ENCODE measurements at regions not wholly inside any gene's neighbourhood (a gene's known extent, or its start where the extent isn't known, plus 50 kb on each side); places are given as distances from the start of the nearest gene placed in this dataset.

GRCh38 chr1:56197946-56198345 lies 381.4 kb downstream of the PLPP3 start:
- WGBS, 5 donors: 70 to 100% (median 97%) methylated on average over 2 of the region's 2 CpGs
- no peaks in the 10 kb centered on the region for H3K9me3 ChIP-seq
- H3K36me3 ChIP-seq: no peaks in the 10 kb centered on the region
- no peak for TF ChIP-seq POLR2A (IDR thresholded peaks at IDR 0.05)
- no peak overlapping the region for H3K27ac ChIP-seq
- no peak for DNase-seq
- intact Hi-C loops (cut with DNase I; ENCODE audit: low total_unique reads): no loop called here
- no peaks in the 10 kb centered on the region for H3K27me3 ChIP-seq (replicated peaks in 1 of 7)
- H3K4me3 ChIP-seq: no peak overlapping the region
- no peaks in the 10 kb centered on the region for H3K4me1 ChIP-seq

GRCh38 chr1:56196839-56197238 lies 382.5 kb downstream of the PLPP3 start:
- Histone ChIP-seq H3K36me3 (no peaks in the 10 kb centered on the region), H3K4me1 (no peaks in the 10 kb centered on the region), H3K4me3 (no peak overlapping the region), H3K27ac (no peak overlapping the region), H3K9me3 (no peaks in the 10 kb centered on the region), H3K27me3 (replicated peaks in 1 of 7) (no peaks in the 10 kb centered on the region)
- intact Hi-C loops (cut with DNase I; ENCODE audit: low total_unique reads): no loop called here
- WGBS, 5 donors: 77 to 91% (median 83%) methylated on average over 2 of the region's 2 CpGs
- DNase-seq: no peak
- TF ChIP-seq POLR2AphosphoS5 (IDR thresholded peaks at IDR 0.05) (no peak), POLR2A (IDR thresholded peaks at IDR 0.05) (no peak)
- TF ChIP-seq, protein P1, sequence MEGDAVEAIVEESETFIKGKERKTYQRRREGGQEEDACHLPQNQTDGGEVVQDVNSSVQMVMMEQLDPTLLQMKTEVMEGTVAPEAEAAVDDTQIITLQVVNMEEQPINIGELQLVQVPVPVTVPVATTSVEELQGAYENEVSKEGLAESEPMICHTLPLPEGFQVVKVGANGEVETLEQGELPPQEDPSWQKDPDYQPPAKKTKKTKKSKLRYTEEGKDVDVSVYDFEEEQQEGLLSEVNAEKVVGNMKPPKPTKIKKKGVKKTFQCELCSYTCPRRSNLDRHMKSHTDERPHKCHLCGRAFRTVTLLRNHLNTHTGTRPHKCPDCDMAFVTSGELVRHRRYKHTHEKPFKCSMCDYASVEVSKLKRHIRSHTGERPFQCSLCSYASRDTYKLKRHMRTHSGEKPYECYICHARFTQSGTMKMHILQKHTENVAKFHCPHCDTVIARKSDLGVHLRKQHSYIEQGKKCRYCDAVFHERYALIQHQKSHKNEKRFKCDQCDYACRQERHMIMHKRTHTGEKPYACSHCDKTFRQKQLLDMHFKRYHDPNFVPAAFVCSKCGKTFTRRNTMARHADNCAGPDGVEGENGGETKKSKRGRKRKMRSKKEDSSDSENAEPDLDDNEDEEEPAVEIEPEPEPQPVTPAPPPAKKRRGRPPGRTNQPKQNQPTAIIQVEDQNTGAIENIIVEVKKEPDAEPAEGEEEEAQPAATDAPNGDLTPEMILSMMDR (IDR thresholded peaks at IDR 0.05 in 8 of 11, conservative IDR thresholded peaks at IDR 0.05 in 3 of 11): no peak

- TF ChIP-seq, protein P1 (IDR thresholded peaks at IDR 0.05 in 8 of 11, conservative IDR thresholded peaks at IDR 0.05 in 3 of 11): no peak
- TF ChIP-seq POLR2A (IDR thresholded peaks at IDR 0.05) (no peak), POLR2AphosphoS5 (IDR thresholded peaks at IDR 0.05) (no peak)
- Histone ChIP-seq H3K4me3 (no peak overlapping the region), H3K36me3 (no peaks in the 10 kb centered on the region), H3K27ac (no peak overlapping the region), H3K4me1 (no peaks in the 10 kb centered on the region), H3K9me3 (no peaks in the 10 kb centered on the region), H3K27me3 (replicated peaks in 1 of 7) (no peaks in the 10 kb centered on the region)
- 39 to 91% (median 79%) methylated on average over 1 of the region's 1 CpG for WGBS, 5 donors
- intact Hi-C loops (cut with DNase I; ENCODE audit: low total_unique reads): no loop called here
- no peak for DNase-seq
Observed at GRCh38 chr1:56194701-56195300, 384.6 kb downstream of the PLPP3 start.

- WGBS, 5 donors: 83 to 94% (median 89%) methylated on average over 1 of the region's 1 CpG
- no peaks in the 10 kb centered on the region for H3K4me1 ChIP-seq
- no peak overlapping the region for H3K27ac ChIP-seq
- intact Hi-C loops (cut with DNase I; ENCODE audit: low total_unique reads): no loop called here
- no peak for TF ChIP-seq POLR2AphosphoS5 (IDR thresholded peaks at IDR 0.05)
- TF ChIP-seq POLR2A (IDR thresholded peaks at IDR 0.05): no peak
- TF ChIP-seq, protein P1 (IDR thresholded peaks at IDR 0.05 in 8 of 11, conservative IDR thresholded peaks at IDR 0.05 in 3 of 11): no peak
- H3K27me3 ChIP-seq (replicated peaks in 1 of 7): no peaks in the 10 kb centered on the region
- no peak for DNase-seq
- H3K36me3 ChIP-seq: no peaks in the 10 kb centered on the region
- no peak overlapping the region for H3K4me3 ChIP-seq
- no peaks in the 10 kb centered on the region for H3K9me3 ChIP-seq
Observed at GRCh38 chr1:56193656-56194055, 385.7 kb downstream of the PLPP3 start.

DNA sequence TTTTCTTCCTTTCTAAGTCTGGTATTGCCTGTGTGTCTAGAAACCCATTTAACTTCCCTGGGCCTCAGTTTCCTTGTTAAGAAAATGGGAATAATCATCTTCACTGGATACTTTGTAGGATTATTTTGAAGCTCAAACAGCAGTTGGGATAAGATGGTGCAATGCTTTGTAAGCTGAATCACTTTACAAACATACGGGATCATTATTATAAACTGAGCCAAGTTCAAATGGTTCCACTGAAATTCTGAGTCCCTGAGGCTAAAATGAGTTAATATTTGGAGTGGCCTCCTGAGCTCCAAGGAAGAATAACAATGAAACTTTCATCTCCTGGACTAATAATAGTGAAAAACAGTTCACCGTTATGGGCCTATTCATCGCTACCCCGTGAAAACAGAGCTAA lies 388.0 kb downstream of the PLPP3 start:
- 74 to 94% (median 83%) methylated on average over 4 of the region's 4 CpGs for WGBS, 5 donors
- Histone ChIP-seq H3K9me3 (no peaks in the 10 kb centered on the region), H3K27me3 (replicated peaks in 1 of 7) (no peaks in the 10 kb centered on the region), H3K36me3 (no peaks in the 10 kb centered on the region), H3K27ac (no peak overlapping the region), H3K4me1 (no peaks in the 10 kb centered on the region), H3K4me3 (no peak overlapping the region)
- TF ChIP-seq POLR2AphosphoS5 (IDR thresholded peaks at IDR 0.05) (no peak), POLR2A (IDR thresholded peaks at IDR 0.05) (no peak)
- DNase-seq: no peak
- intact Hi-C loops (cut with DNase I; ENCODE audit: low total_unique reads): no loop called here
